SK-N-SH (cell line): ENCODE measurements at regions not wholly inside any gene's neighbourhood (a gene's known extent, or its start where the extent isn't known, plus 50 kb on each side); places are given as distances from the start of the nearest gene placed in this dataset.

ENCODE experiments used
- CHD2 ChIP-seq: fragments of 150-350 bp; IDR thresholded peaks from 2 replicates; pipeline ENCODE4 v1.6.1; 2018; ENCODE audit warnings: low read length; ENCODE audit not compliant: partially characterized antibody
- EP300 ChIP-seq, 2 experiments: IDR thresholded peaks; 2 replicates each; pipeline versions ENCODE4 v1.4.0 to v1.6.1; 2012; ENCODE audit warnings: borderline replicate concordance in 1 of 2, low read depth in 1 of 2, low read length in 1 of 2
- GATA2 ChIP-seq: sonication (generic); formaldehyde crosslinking; IDR thresholded peaks from 2 replicates; pipeline ENCODE4 v1.5.0; 2020; ENCODE audit warnings: mild to moderate bottlenecking, missing genetic modification reagents
- JUND ChIP-seq: IDR thresholded peaks from 2 replicates; pipeline ENCODE4 v1.4.0; 2012
- POLR2AphosphoS5 ChIP-seq: IDR thresholded peaks from 2 replicates; pipeline ENCODE4 v1.6.1; 2012; ENCODE audit warnings: low read depth, low read length
- SIN3A ChIP-seq: IDR thresholded peaks from 2 replicates; pipeline ENCODE4 v1.6.1; 2012; ENCODE audit warnings: low read depth, mild to moderate bottlenecking, low read length, moderate library complexity, borderline replicate concordance
- TAF1 ChIP-seq: IDR thresholded peaks from 2 replicates; pipeline ENCODE4 v1.6.1; 2012; ENCODE audit warnings: low read depth, mild to moderate bottlenecking, low read length, moderate library complexity, borderline replicate concordance
- YY1 ChIP-seq: IDR thresholded peaks from 2 replicates; pipeline ENCODE4 v1.4.0; 2012; ENCODE audit warnings: low read depth, mild to moderate bottlenecking
- TF ChIP-seq, protein P1 (sequence below): fragments of 200-600 bp; sonication (generic); IDR thresholded peaks from 2 replicates; pipeline ENCODE4 v1.6.1; 2017; ENCODE audit warnings: antibody characterized with exemption, mild to moderate bottlenecking, moderate library complexity
- TF ChIP-seq, protein P2 (sequence below): fragments of 150-350 bp; IDR thresholded peaks from 2 replicates; pipeline ENCODE4 v1.6.1; 2016; ENCODE audit warnings: mild to moderate bottlenecking, low read depth, low read length
- TF ChIP-seq, protein P3 (sequence below): IDR thresholded peaks from 2 replicates; pipeline ENCODE4 v1.4.0; 2012; ENCODE audit warnings: low read depth
- TF ChIP-seq, protein P4 (sequence below): fragments of 150-350 bp; IDR thresholded peaks from 2 replicates; pipeline ENCODE4 v1.6.1; 2017; ENCODE audit warnings: antibody characterized with exemption, low read length, low read depth, borderline replicate concordance
- TF ChIP-seq, protein P5 (sequence below): IDR thresholded peaks from 2 replicates; pipeline ENCODE4 v1.4.0; 2012; ENCODE audit warnings: low read depth, borderline replicate concordance

DNA sequence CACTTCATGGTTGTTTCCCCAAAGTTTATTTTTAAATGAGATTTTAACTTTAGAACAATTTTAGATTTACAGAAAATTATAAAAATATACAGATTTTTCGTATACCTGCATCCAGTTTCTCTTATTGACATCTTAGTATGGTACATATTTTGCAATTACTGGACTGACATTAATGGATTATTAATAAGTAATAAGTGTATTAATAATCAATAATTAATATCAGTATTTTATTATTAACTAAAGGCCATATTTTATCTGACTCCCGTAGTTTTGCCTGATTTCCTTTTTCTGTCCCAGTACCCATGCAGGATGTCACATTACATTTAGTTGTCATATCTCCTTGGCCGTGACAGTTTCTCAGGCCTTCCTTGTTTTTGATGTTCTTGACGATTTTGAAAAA, 307.0 kb downstream of the C6orf118 start:
- TF ChIP-seq EP300 (IDR thresholded peaks at IDR 0.05; ENCODE audit: borderline replicate concordance in 1 of 2, low read depth in 1 of 2, low read length in 1 of 2) (no peak), YY1 (no peak), GATA2 (no peak), CHD2 (no peak), SIN3A (no peak), POLR2AphosphoS5 (no peak), TAF1 (no peak), JUND (no peak)
- TF ChIP-seq, protein P1, sequence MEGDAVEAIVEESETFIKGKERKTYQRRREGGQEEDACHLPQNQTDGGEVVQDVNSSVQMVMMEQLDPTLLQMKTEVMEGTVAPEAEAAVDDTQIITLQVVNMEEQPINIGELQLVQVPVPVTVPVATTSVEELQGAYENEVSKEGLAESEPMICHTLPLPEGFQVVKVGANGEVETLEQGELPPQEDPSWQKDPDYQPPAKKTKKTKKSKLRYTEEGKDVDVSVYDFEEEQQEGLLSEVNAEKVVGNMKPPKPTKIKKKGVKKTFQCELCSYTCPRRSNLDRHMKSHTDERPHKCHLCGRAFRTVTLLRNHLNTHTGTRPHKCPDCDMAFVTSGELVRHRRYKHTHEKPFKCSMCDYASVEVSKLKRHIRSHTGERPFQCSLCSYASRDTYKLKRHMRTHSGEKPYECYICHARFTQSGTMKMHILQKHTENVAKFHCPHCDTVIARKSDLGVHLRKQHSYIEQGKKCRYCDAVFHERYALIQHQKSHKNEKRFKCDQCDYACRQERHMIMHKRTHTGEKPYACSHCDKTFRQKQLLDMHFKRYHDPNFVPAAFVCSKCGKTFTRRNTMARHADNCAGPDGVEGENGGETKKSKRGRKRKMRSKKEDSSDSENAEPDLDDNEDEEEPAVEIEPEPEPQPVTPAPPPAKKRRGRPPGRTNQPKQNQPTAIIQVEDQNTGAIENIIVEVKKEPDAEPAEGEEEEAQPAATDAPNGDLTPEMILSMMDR: no peak
- TF ChIP-seq, protein P2, sequence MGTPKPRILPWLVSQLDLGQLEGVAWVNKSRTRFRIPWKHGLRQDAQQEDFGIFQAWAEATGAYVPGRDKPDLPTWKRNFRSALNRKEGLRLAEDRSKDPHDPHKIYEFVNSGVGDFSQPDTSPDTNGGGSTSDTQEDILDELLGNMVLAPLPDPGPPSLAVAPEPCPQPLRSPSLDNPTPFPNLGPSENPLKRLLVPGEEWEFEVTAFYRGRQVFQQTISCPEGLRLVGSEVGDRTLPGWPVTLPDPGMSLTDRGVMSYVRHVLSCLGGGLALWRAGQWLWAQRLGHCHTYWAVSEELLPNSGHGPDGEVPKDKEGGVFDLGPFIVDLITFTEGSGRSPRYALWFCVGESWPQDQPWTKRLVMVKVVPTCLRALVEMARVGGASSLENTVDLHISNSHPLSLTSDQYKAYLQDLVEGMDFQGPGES: no peak
- TF ChIP-seq, protein P3, sequence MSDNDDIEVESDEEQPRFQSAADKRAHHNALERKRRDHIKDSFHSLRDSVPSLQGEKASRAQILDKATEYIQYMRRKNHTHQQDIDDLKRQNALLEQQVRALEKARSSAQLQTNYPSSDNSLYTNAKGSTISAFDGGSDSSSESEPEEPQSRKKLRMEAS: no peak
- TF ChIP-seq, protein P4, sequence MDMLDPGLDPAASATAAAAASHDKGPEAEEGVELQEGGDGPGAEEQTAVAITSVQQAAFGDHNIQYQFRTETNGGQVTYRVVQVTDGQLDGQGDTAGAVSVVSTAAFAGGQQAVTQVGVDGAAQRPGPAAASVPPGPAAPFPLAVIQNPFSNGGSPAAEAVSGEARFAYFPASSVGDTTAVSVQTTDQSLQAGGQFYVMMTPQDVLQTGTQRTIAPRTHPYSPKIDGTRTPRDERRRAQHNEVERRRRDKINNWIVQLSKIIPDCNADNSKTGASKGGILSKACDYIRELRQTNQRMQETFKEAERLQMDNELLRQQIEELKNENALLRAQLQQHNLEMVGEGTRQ: no peak
- TF ChIP-seq, protein P5, sequence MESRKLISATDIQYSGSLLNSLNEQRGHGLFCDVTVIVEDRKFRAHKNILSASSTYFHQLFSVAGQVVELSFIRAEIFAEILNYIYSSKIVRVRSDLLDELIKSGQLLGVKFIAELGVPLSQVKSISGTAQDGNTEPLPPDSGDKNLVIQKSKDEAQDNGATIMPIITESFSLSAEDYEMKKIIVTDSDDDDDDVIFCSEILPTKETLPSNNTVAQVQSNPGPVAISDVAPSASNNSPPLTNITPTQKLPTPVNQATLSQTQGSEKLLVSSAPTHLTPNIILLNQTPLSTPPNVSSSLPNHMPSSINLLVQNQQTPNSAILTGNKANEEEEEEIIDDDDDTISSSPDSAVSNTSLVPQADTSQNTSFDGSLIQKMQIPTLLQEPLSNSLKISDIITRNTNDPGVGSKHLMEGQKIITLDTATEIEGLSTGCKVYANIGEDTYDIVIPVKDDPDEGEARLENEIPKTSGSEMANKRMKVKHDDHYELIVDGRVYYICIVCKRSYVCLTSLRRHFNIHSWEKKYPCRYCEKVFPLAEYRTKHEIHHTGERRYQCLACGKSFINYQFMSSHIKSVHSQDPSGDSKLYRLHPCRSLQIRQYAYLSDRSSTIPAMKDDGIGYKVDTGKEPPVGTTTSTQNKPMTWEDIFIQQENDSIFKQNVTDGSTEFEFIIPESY: no peak
